ENCODE measurements at regions not wholly inside any gene's neighbourhood (a gene's known extent, or its start where the extent isn't known, plus 50 kb on each side); places are given as distances from the start of the nearest gene placed in this dataset.

GRCh38 chrX:142854970-142855369 lies 170.8 kb upstream of the SPANXN4 start:
- ATAC-seq (no peak), DNase-seq (ENCODE audit: low spot score) (no peak), FAIRE-seq (no peak)
- peak; percentile 70 for TF ChIP-seq MAFF (IDR thresholded peaks at IDR 0.05; ENCODE audit: low read depth, low read length)
- no peak for TF ChIP-seq FOXO1 (CRISPR knock-in tag; IDR thresholded peaks at IDR 0.05)
- TF ChIP-seq MAFK (conservative IDR thresholded peaks at IDR 0.05 in 1 of 2, IDR thresholded peaks at IDR 0.05 in 1 of 2; ENCODE audit: low read length in 2 of 2) = peak in 1 of 2 experiments; percentile 81; a peak in 2 of 4 replicates
- in situ Hi-C loops (cut with HindIII; ENCODE audit: extremely low pct_ligation_motif_present, low pct_unique_long_range_greater_than_20kb) = no loop called here
- Histone ChIP-seq H3K36me3 (replicated peaks in 1 of 2; ENCODE audit: control insufficient read depth in 1 of 2, insufficient read depth in 2 of 2, low read length in 2 of 2) (no peaks in the 10 kb centered on the region), H4K20me1 (ENCODE audit: insufficient read depth, low read length) (no peaks in the 10 kb centered on the region), H3K4me2 (ENCODE audit: low read depth, low read length) (no peak overlapping the region), H3K9me3 (ENCODE audit: low read length) (peaks cover 42% of the 10 kb centered on the region), H2AFZ (ENCODE audit: low read length) (no peak overlapping the region), H3K4me1 (ENCODE audit: insufficient read depth, low read length) (no peaks in the 10 kb centered on the region), H3K27me3 (ENCODE audit: control insufficient read depth in 1 of 2, insufficient read depth in 2 of 2, low read length in 2 of 2) (no peaks in the 10 kb centered on the region), H3K9ac (ENCODE audit: insufficient read depth, low read depth, low read length) (no peak overlapping the region), H3K4me3 (replicated peaks in 1 of 3; ENCODE audit: insufficient read depth in 1 of 3, low read depth in 2 of 3, low read length in 3 of 3) (no peak overlapping the region), H3K79me2 (ENCODE audit: insufficient read depth, low read length) (no peaks in the 10 kb centered on the region), H3K27ac (ENCODE audit: extremely low read length, insufficient read depth, low read length) (no peak overlapping the region)
- intact Hi-C loops (cut with micrococcal nuclease; ENCODE audit: unreplicated experiment) = no loop called here
- POLR2A ChIA-PET = no interaction called here
- WGBS (ENCODE audit: low lambda C conversion rate) = 0% methylated on average over 2 of the region's 2 CpGs
- BruUV-seq (replicated peaks) = no TSS peak
- CTCF ChIA-PET (ENCODE audit: low intra/inter-chr PET ratio, low total read pairs) = no interaction called here

- FAIRE-seq = no peak
- no peaks in the 10 kb centered on the region for H3K4me1 ChIP-seq (ENCODE audit: insufficient read depth, low read length)
- WGBS (ENCODE audit: low lambda C conversion rate) = 6% methylated on average over 2 of the region's 2 CpGs
These were observed 164.8 kb upstream of the SPANXN4 start for GRCh38 chrX:142860944-142861343.

More at GRCh38 chrX:142860944-142861343, 164.8 kb upstream of the SPANXN4 start:
- Histone ChIP-seq H3K27ac (ENCODE audit: extremely low read length, insufficient read depth, low read length) (no peak overlapping the region), H2AFZ (ENCODE audit: low read length) (no peak overlapping the region), H3K79me2 (ENCODE audit: insufficient read depth, low read length) (no peaks in the 10 kb centered on the region), H3K4me2 (ENCODE audit: low read depth, low read length) (no peak overlapping the region), H4K20me1 (ENCODE audit: insufficient read depth, low read length) (no peaks in the 10 kb centered on the region), H3K9ac (ENCODE audit: insufficient read depth, low read depth, low read length) (no peak overlapping the region), H3K4me3 (replicated peaks in 1 of 3; ENCODE audit: insufficient read depth in 1 of 3, low read depth in 2 of 3, low read length in 3 of 3) (no peak overlapping the region), H3K27me3 (ENCODE audit: control insufficient read depth in 1 of 2, insufficient read depth in 2 of 2, low read length in 2 of 2) (no peaks in the 10 kb centered on the region), H3K36me3 (replicated peaks in 1 of 2; ENCODE audit: control insufficient read depth in 1 of 2, insufficient read depth in 2 of 2, low read length in 2 of 2) (no peaks in the 10 kb centered on the region), H3K9me3 (ENCODE audit: low read length) (peaks cover 45% of the 10 kb centered on the region)
- ChIA-PET POLR2A (no interaction called here), CTCF (ENCODE audit: low intra/inter-chr PET ratio, low total read pairs) (no interaction called here)
- TF ChIP-seq ZNF562 (CRISPR knock-in tag; IDR thresholded peaks at IDR 0.05; ENCODE audit: borderline replicate concordance) (no peak), CEBPB (IDR thresholded peaks at IDR 0.05; ENCODE audit: borderline replicate concordance, low read depth, low read length) (0 out of 2 replicates have a peak, but pooled peaks have one; percentile 39)
- DNase-seq (ENCODE audit: low spot score) (no peak), ATAC-seq (no peak)
- intact Hi-C loops (cut with micrococcal nuclease; ENCODE audit: unreplicated experiment) (no loop called here), in situ Hi-C loops (cut with HindIII; ENCODE audit: extremely low pct_ligation_motif_present, low pct_unique_long_range_greater_than_20kb) (no loop called here)
- no TSS peak for BruUV-seq (replicated peaks)
